Glutamatergic neuron (in vitro differentiated cells): ENCODE measurements at regions not wholly inside any gene's neighbourhood (a gene's known extent, or its start where the extent isn't known, plus 50 kb on each side); places are given as distances from the start of the nearest gene placed in this dataset.

Experiments used
- DNase-seq: peaks from one replicate; pipeline ENCODE4 v3.0.0; 2022
- H3K27ac Mint-ChIP-seq: one replicate; pipeline ENCODE4 v1.8.0; 2020; ENCODE audit warnings: mild to moderate bottlenecking, mixed read lengths, inconsistent platforms; ENCODE audit not compliant: unreplicated experiment
- H3K27me3 Mint-ChIP-seq: one replicate; pipeline ENCODE4 v1.8.0; 2020; ENCODE audit warnings: mild to moderate bottlenecking, moderate library complexity, mixed read lengths, inconsistent platforms; ENCODE audit not compliant: unreplicated experiment
- H3K36me3 Mint-ChIP-seq: one replicate; pipeline ENCODE4 v1.8.0; 2020; ENCODE audit warnings: mild to moderate bottlenecking, mixed read lengths, inconsistent platforms; ENCODE audit not compliant: unreplicated experiment
- H3K4me1 Mint-ChIP-seq: one replicate; pipeline ENCODE4 v1.8.0; 2020; ENCODE audit warnings: mild to moderate bottlenecking, low read depth, mixed read lengths, inconsistent platforms; ENCODE audit not compliant: unreplicated experiment
- H3K4me3 Mint-ChIP-seq: one replicate; pipeline ENCODE4 v1.8.0; 2020; ENCODE audit warnings: mild to moderate bottlenecking, mixed read lengths, inconsistent platforms; ENCODE audit not compliant: unreplicated experiment
- H3K9me3 Mint-ChIP-seq: one replicate; pipeline ENCODE4 v1.8.0; 2020; ENCODE audit warnings: mild to moderate bottlenecking, moderate library complexity, mixed read lengths, inconsistent platforms; ENCODE audit not compliant: unreplicated experiment
- CTCF ChIP-seq: fragments of 200-600 bp; sonication (generic); IDR thresholded peaks from one replicate; pipeline ENCODE4 v1.5.0; 2021; ENCODE audit not compliant: partially characterized antibody, unreplicated experiment

- no peak for DNase-seq
- H3K27me3 Mint-ChIP-seq: no peaks in the 10 kb centered on the region
- TF ChIP-seq CTCF: no peak
- H3K36me3 Mint-ChIP-seq: no peaks in the 10 kb centered on the region
- H3K27ac Mint-ChIP-seq: no peak overlapping the region
- no peaks in the 10 kb centered on the region for H3K9me3 Mint-ChIP-seq
- peaks cover 11% of the 10 kb centered on the region for H3K4me1 Mint-ChIP-seq
- H3K4me3 Mint-ChIP-seq: no peak overlapping the region
These were observed 53.8 kb downstream of the COX7C start for GRCh38 chr5:86671536-86671935.

- peaks cover 16% of the 10 kb centered on the region for H3K4me1 Mint-ChIP-seq
- H3K36me3 Mint-ChIP-seq: no peaks in the 10 kb centered on the region
- H3K27me3 Mint-ChIP-seq: no peaks in the 10 kb centered on the region
- H3K4me3 Mint-ChIP-seq: no peak overlapping the region
- TF ChIP-seq CTCF: no peak
- H3K27ac Mint-ChIP-seq: peak overlapping the region; percentile 1
- DNase-seq: no peak
- no peaks in the 10 kb centered on the region for H3K9me3 Mint-ChIP-seq
These were observed 56.3 kb downstream of the COX7C start for GRCh38 chr5:86674069-86674468.

- Mint-ChIP-seq H3K4me3 (no peak overlapping the region), H3K27me3 (no peaks in the 10 kb centered on the region), H3K4me1 (peaks cover 20% of the 10 kb centered on the region), H3K27ac (no peak overlapping the region), H3K36me3 (no peaks in the 10 kb centered on the region), H3K9me3 (no peaks in the 10 kb centered on the region)
- no peak for DNase-seq
- TF ChIP-seq CTCF: no peak
These were observed 57.6 kb downstream of the COX7C start for GRCh38 chr5:86675311-86675710.

- peak; percentile 83 for TF ChIP-seq CTCF
- DNase-seq: no peak
- no peak overlapping the region for H3K27ac Mint-ChIP-seq
- H3K9me3 Mint-ChIP-seq: peaks cover 4% of the 10 kb centered on the region
- H3K27me3 Mint-ChIP-seq: peaks cover 4% of the 10 kb centered on the region
- peaks cover 32% of the 10 kb centered on the region for H3K4me1 Mint-ChIP-seq
- no peaks in the 10 kb centered on the region for H3K36me3 Mint-ChIP-seq
- H3K4me3 Mint-ChIP-seq: no peak overlapping the region
These were observed 61.8 kb downstream of the COX7C start for GRCh38 chr5:86679529-86679928.

- H3K27ac Mint-ChIP-seq: no peak overlapping the region
- peaks cover 5% of the 10 kb centered on the region for H3K9me3 Mint-ChIP-seq
- H3K27me3 Mint-ChIP-seq: peaks cover 6% of the 10 kb centered on the region
- TF ChIP-seq CTCF: no peak
- no peaks in the 10 kb centered on the region for H3K36me3 Mint-ChIP-seq
- no peak for DNase-seq
- peaks cover 34% of the 10 kb centered on the region for H3K4me1 Mint-ChIP-seq
- H3K4me3 Mint-ChIP-seq: no peak overlapping the region
These were observed 62.2 kb downstream of the COX7C start for GRCh38 chr5:86679949-86680348.
